Choroid plexus epithelial cell (primary cell): ENCODE measurements at regions not wholly inside any gene's neighbourhood (a gene's known extent, or its start where the extent isn't known, plus 50 kb on each side); places are given as distances from the start of the nearest gene placed in this dataset.
"Not testable (repeated sequence)": the region's sequence is repeated elsewhere in the genome, so short reads cannot be mapped to it uniquely, and the experiment has no call there.

Experiments
- DNase-seq: peaks from one replicate; pipeline ENCODE4 v3.0.0-alpha.2; 2010; ENCODE audit warnings: low read depth
- H3K4me3 ChIP-seq: 2 replicates; pipeline ENCODE4 v1.5.1; 2011; ENCODE audit warnings: low read depth, mild to moderate bottlenecking, control low read depth, low read length, moderate library complexity
- CTCF ChIP-seq: conservative IDR thresholded peaks from 2 replicates; pipeline ENCODE4 v1.5.1; 2011; ENCODE audit warnings: low read depth, mild to moderate bottlenecking, control low read depth, inconsistent platforms, low read length, moderate library complexity

- DNase-seq: no peak
- no peak for TF ChIP-seq CTCF
- no peak overlapping the region for H3K4me3 ChIP-seq
Observed at GRCh38 chrX:98289726-98290125, 1406.0 kb downstream of the RPA4 start.

GRCh38 chrX:98294310-98294709 is 1410.6 kb downstream of the RPA4 start:
- H3K4me3 ChIP-seq: no peak overlapping the region
- DNase-seq: no peak
- no peak for TF ChIP-seq CTCF

GRCh38 chrX:98296129-98296528 is 1412.4 kb downstream of the RPA4 start:
- TF ChIP-seq CTCF: no peak

GRCh38 chrX:98299785-98300184 is 1416.1 kb downstream of the RPA4 start:
- no peak for TF ChIP-seq CTCF
- DNase-seq: no peak
- no peak overlapping the region for H3K4me3 ChIP-seq

More at GRCh38 chrX:98296129-98296528, 1412.4 kb downstream of the RPA4 start:
- H3K4me3 ChIP-seq: no peak overlapping the region
- no peak for DNase-seq

GRCh38 chrX:98300536-98300935 is 1416.8 kb downstream of the RPA4 start:
- not testable (repeated sequence) for H3K4me3 ChIP-seq, DNase-seq

GRCh38 chrX:98331407-98331806 is 1447.7 kb downstream of the RPA4 start:
- no peak for TF ChIP-seq CTCF
- DNase-seq: no peak

GRCh38 chrX:98338544-98338943 is 1454.8 kb downstream of the RPA4 start:
- DNase-seq: no peak
- no peak overlapping the region for H3K4me3 ChIP-seq
- no peak for TF ChIP-seq CTCF

More at GRCh38 chrX:98331407-98331806, 1447.7 kb downstream of the RPA4 start:
- no peak overlapping the region for H3K4me3 ChIP-seq

- no peak for DNase-seq
- H3K4me3 ChIP-seq: no peak overlapping the region
- TF ChIP-seq CTCF: no peak
Observed at GRCh38 chrX:98350940-98351339, 1467.2 kb downstream of the RPA4 start.
